ENCODE measurements at regions not wholly inside any gene's neighbourhood (a gene's known extent, or its start where the extent isn't known, plus 50 kb on each side); places are given as distances from the start of the nearest gene placed in this dataset.

DNA sequence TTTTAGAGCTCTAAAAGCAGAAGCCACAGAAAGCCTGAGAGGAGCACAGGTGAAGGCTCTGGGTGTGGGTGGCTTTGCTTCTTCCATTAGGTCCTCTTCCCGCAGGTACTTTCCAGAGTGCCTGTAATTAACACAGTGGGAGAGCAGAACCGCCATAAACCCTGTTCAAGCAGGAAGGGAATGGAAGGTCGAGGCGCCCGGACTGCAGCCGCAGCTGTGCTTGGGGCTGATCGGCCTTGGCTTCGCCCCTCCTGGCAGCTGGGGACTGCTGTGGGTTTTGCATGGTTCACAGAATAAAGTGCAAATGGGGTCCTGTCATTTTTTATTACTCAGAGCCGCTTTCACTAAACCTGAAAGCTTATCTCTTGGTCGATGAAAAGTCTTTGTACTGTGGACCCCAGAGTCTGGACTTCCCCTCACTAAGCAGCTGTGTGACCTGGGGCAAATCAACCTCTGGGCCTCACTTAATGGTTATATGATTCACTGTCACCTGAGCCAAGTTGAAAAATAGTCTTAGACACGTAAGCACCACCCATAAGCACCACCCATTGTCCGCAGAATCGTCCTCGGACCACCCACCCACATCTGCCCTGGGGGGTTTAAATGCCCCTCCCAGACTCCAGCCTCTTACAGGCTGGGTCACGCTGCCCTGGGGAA, 100.9 kb downstream of the XRCC2 start:
- CTCF ChIA-PET, result interaction anchor here (0.6 kb wide), 1 partner anchor 100 kb away, joined by 3 read pairs; no protein-coding TSS in a partner anchor
- Histone ChIP-seq H3K9me3 (ENCODE audit: control insufficient read depth, insufficient read depth, low read length) (no peaks in the 10 kb centered on the region), H2BK20ac (ENCODE audit: low read depth, low read length) (no peak overlapping the region), H3K4me3 (ENCODE audit: insufficient read depth, low read depth, low read length) (no peak overlapping the region), H2AK5ac (ENCODE audit: low read depth, low read length) (no peak overlapping the region), H3K9me1 (ENCODE audit: insufficient read depth, low read length) (no peaks in the 10 kb centered on the region), H3K27ac (ENCODE audit: insufficient read depth, low read length) (no peak overlapping the region), H3K36me3 (ENCODE audit: control insufficient read depth, insufficient read depth, low read length) (no peaks in the 10 kb centered on the region), H4K20me1 (ENCODE audit: insufficient read depth, low read length) (no peaks in the 10 kb centered on the region), H3K27me3 (ENCODE audit: control insufficient read depth, insufficient read depth, low read length) (no peaks in the 10 kb centered on the region; the same call in 1 of the 2 replicates), H2AFZ (replicated peaks; ENCODE audit: low read length, poor library complexity) (no peak overlapping the region), H3K4ac (ENCODE audit: low read depth, low read length) (no peak overlapping the region), H3K14ac (replicated peaks; ENCODE audit: low read depth, low read length) (no peak overlapping the region), H3K18ac (ENCODE audit: low read depth, low read length) (no peak overlapping the region), H4K8ac (ENCODE audit: low read depth in 2 of 2, low read length in 2 of 2) (no peak overlapping the region), H2BK120ac (ENCODE audit: low read depth, low read length) (no peak overlapping the region), H4K91ac (ENCODE audit: insufficient read depth, low read depth, low read length) (no peak overlapping the region), H2AK9ac (replicated peaks; ENCODE audit: low read depth, low read length, poor library complexity) (no peak overlapping the region), H3K9ac (ENCODE audit: low read depth, low read length) (no peak overlapping the region), H3K79me1 (ENCODE audit: low read depth in 1 of 2, low read length in 2 of 2) (no peaks in the 10 kb centered on the region), H3K23ac (ENCODE audit: low read depth, low read length) (no peak overlapping the region), H2BK15ac (ENCODE audit: low read depth, low read length) (no peak overlapping the region), H4K5ac (ENCODE audit: low read depth, low read length) (no peak overlapping the region), H3K4me1 (ENCODE audit: control insufficient read depth, insufficient read depth, low read length) (no peaks in the 10 kb centered on the region), H2BK5ac (ENCODE audit: low read depth, low read length, poor library complexity, severe bottlenecking) (no peak overlapping the region), H3K56ac (ENCODE audit: extremely low read depth, insufficient read depth, low read length) (no peak overlapping the region), H3K4me2 (ENCODE audit: low read depth, low read length) (no peak overlapping the region)
- intact Hi-C loops (cut with micrococcal nuclease), result no loop called here
- ATAC-seq (ENCODE audit: low read depth), result no peak
- in situ Hi-C loops (cut with MboI; ENCODE audit: low sequenced_read_pairs), result no loop called here
- 53% methylated on average over 4 of the region's 15 CpGs; no CpG with 5 or more reads in 1 of the 2 experiments for WGBS, 2 experiments (ENCODE audit: extremely low coverage in 2 of 2, insufficient read length in 1 of 2)
- TF ChIP-seq MAZ (IDR thresholded peaks at IDR 0.05; ENCODE audit: borderline replicate concordance, low read depth, low read length), result no peak
- TF ChIP-seq RAD21 (IDR thresholded peaks at IDR 0.05; ENCODE audit: low read length), result no peak
- TF ChIP-seq, protein P1, sequence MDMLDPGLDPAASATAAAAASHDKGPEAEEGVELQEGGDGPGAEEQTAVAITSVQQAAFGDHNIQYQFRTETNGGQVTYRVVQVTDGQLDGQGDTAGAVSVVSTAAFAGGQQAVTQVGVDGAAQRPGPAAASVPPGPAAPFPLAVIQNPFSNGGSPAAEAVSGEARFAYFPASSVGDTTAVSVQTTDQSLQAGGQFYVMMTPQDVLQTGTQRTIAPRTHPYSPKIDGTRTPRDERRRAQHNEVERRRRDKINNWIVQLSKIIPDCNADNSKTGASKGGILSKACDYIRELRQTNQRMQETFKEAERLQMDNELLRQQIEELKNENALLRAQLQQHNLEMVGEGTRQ (IDR thresholded peaks at IDR 0.05; ENCODE audit: low read depth, low read length), result no peak
- TF ChIP-seq FOS (IDR thresholded peaks at IDR 0.05; ENCODE audit: low read depth, low read length), result no peak
- TF ChIP-seq POLR2A (IDR thresholded peaks at IDR 0.05; ENCODE audit: low read depth, low read length), result no peak
- TF ChIP-seq NFE2L2 (IDR thresholded peaks at IDR 0.05; ENCODE audit: low read depth, low read length), result no peak
- TF ChIP-seq MAFK (IDR thresholded peaks at IDR 0.05; ENCODE audit: low read depth, low read length), result no peak
- TF ChIP-seq MXI1 (IDR thresholded peaks at IDR 0.05; ENCODE audit: borderline replicate concordance, low read depth, low read length), result no peak
- TF ChIP-seq, protein P2, sequence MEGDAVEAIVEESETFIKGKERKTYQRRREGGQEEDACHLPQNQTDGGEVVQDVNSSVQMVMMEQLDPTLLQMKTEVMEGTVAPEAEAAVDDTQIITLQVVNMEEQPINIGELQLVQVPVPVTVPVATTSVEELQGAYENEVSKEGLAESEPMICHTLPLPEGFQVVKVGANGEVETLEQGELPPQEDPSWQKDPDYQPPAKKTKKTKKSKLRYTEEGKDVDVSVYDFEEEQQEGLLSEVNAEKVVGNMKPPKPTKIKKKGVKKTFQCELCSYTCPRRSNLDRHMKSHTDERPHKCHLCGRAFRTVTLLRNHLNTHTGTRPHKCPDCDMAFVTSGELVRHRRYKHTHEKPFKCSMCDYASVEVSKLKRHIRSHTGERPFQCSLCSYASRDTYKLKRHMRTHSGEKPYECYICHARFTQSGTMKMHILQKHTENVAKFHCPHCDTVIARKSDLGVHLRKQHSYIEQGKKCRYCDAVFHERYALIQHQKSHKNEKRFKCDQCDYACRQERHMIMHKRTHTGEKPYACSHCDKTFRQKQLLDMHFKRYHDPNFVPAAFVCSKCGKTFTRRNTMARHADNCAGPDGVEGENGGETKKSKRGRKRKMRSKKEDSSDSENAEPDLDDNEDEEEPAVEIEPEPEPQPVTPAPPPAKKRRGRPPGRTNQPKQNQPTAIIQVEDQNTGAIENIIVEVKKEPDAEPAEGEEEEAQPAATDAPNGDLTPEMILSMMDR (conservative IDR thresholded peaks at IDR 0.05; ENCODE audit: low read depth, low read length), result no peak
- TF ChIP-seq BHLHE40 (IDR thresholded peaks at IDR 0.05; ENCODE audit: low read depth, low read length), result no peak
- no peak for TF ChIP-seq CHD1 (IDR thresholded peaks at IDR 0.05; ENCODE audit: low read depth, low read length)
- TF ChIP-seq RFX5 (IDR thresholded peaks at IDR 0.05; ENCODE audit: low read depth, low read length), result no peak
- TF ChIP-seq, protein P3, sequence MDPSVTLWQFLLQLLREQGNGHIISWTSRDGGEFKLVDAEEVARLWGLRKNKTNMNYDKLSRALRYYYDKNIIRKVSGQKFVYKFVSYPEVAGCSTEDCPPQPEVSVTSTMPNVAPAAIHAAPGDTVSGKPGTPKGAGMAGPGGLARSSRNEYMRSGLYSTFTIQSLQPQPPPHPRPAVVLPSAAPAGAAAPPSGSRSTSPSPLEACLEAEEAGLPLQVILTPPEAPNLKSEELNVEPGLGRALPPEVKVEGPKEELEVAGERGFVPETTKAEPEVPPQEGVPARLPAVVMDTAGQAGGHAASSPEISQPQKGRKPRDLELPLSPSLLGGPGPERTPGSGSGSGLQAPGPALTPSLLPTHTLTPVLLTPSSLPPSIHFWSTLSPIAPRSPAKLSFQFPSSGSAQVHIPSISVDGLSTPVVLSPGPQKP (IDR thresholded peaks at IDR 0.05; ENCODE audit: borderline replicate concordance, low read depth, low read length), result no peak
- TF ChIP-seq SMC3 (IDR thresholded peaks at IDR 0.05; ENCODE audit: low read depth, low read length), result no peak
- dilution Hi-C loops (cut with HindIII; ENCODE audit: low sequenced_read_pairs, unreplicated experiment), result no loop called here
- BruUV-seq (replicated peaks), result no TSS peak
- no peak for DNase-seq
- POLR2A ChIA-PET (ENCODE audit: unreplicated experiment), result no interaction called here
